Sigmoid colon (tissue), 6 donors: ENCODE measurements at regions not wholly inside any gene's neighbourhood (a gene's known extent, or its start where the extent isn't known, plus 50 kb on each side); places are given as distances from the start of the nearest gene placed in this dataset.
"Not testable (repeated sequence)": the region's sequence is repeated elsewhere in the genome, so short reads cannot be mapped to it uniquely, and the experiment has no call there.

Source experiments
- DNase-seq: peaks from one replicate; pipeline ENCODE4 v3.0.0-alpha.2; 2019
- H3K27ac ChIP-seq, 4 donors: fragments of 200-600 bp; sonication (generic); one replicate each; pipeline ENCODE4 v1.5.1; 2016 to 2019; ENCODE audit warnings: mild to moderate bottlenecking in 1 of 4
- H3K27me3 ChIP-seq, 3 donors: fragments of 200-600 bp; sonication (generic); one replicate each; pipeline ENCODE4 v1.5.1; 2019; ENCODE audit warnings: mild to moderate bottlenecking in 1 of 3
- H3K36me3 ChIP-seq, 4 donors: fragments of 200-600 bp; sonication (generic); one replicate each; pipeline ENCODE4 v1.5.1; 2016 to 2019
- H3K4me1 ChIP-seq, 4 donors: fragments of 200-600 bp; sonication (generic); one replicate each; pipeline ENCODE4 v1.5.1; 2017 to 2019
- H3K4me3 ChIP-seq, 4 donors: fragments of 200-600 bp; sonication (generic); one replicate each; pipeline ENCODE4 v1.5.1; 2017 to 2019; ENCODE audit warnings: mild to moderate bottlenecking in 2 of 4, moderate library complexity in 1 of 4
- H3K9me3 ChIP-seq, 4 donors: fragments of 200-600 bp in 3 of 4; sonication (generic) in 3 of 4; one replicate each; pipeline versions ENCODE4 v1.5.1 to v1.6.1; 2013 to 2019
- EP300 ChIP-seq, 4 donors: sonication (generic); formaldehyde crosslinking; IDR thresholded peaks; one replicate each; pipeline ENCODE4 v1.6.1; 2017; ENCODE audit warnings: antibody characterized with exemption in 4 of 4
- POLR2A ChIP-seq, 2 donors: fragments of 450-650 bp; IDR thresholded peaks; one replicate each; pipeline ENCODE4 v1.6.1; 2016; ENCODE audit warnings: antibody characterized with exemption in 2 of 2, mild to moderate bottlenecking in 2 of 2, moderate library complexity in 2 of 2
- POLR2AphosphoS5 ChIP-seq, 4 donors: sonication (generic); formaldehyde crosslinking; IDR thresholded peaks; one replicate each; pipeline ENCODE4 v1.6.1; 2017; ENCODE audit warnings: antibody characterized with exemption in 4 of 4
- WGBS, 2 donors: extraction: QIAGEN DNeasy Blood & Tissue Kit; methylation state at CpG; one replicate each; pipeline ENCODE4 v1.1.7; 2013; 5-methylcytosine and 5-hydroxymethylcytosine counted together
- intact Hi-C: fragments of 100-400 bp; cut with DNase I; formaldehyde crosslinking; loops from one replicate; pipeline ENCODE4 v1.15.1; 2023
- TF ChIP-seq, protein P1 (sequence below), 4 experiments: fragments of 450-650 bp in 3 of 4; fragments of 200-600 bp in 1 of 4; IDR thresholded peaks; one replicate each; pipeline ENCODE4 v1.5.1; 2016 to 2019; ENCODE audit warnings: antibody characterized with exemption in 4 of 4, mild to moderate bottlenecking in 3 of 4, moderate library complexity in 2 of 4
- donor health status: healthy with polysubstance abuse.
- donor health status: healthy.

DNA sequence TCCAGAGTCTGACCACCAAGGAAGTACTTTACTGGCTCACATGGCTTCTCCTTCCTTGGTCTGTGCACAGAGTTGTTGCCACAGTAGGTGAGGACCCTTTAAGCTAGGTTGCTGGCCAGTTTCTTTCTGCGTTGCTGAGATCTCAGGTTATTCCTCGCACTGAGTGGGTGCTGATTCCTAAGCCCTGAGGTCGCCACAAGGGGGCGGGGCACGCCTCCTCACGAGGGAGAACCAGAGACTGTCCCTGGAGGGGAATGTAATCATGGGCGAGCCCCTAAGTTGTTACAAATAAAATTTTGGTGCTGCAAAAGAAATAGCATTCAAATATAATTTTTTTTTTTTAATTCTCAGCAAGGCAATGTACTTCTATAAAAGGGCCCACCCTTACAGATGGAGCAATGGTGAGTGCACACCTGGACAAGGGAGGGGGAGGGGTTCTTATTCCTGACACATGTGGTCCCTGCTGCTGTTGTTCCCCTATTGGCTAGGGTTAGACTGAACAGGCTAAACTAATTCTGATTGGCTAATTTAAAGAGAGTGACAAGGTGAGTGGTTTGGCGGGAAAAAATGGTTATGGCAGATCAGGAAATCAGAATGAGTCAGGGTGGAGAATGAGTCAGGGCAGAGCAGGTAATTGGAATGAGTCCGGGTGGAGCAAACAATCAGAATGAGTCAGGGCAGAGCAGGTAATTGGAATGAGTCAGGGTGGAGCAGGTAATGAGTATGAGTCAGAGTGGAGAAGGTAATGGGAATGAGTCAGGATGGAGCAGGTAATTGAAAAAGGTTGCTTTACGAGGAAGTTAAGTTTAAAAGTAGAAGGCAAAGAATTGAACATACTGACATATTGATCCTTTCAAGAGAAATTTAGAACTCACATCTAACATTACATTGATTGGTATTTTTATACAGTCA lies 107.5 kb downstream of the VSIG4 start:
- Histone ChIP-seq H3K4me1 (no peaks in the 10 kb centered on the region), H3K36me3 (no peaks in the 10 kb centered on the region), H3K9me3 (no peaks in the 10 kb centered on the region), H3K27me3 (no peaks in the 10 kb centered on the region), H3K27ac (no peak overlapping the region), H3K4me3 (no peak overlapping the region)
- DNase-seq: no peak
- intact Hi-C loops: no loop called here
- TF ChIP-seq EP300 (IDR thresholded peaks at IDR 0.05) (no peak), POLR2AphosphoS5 (IDR thresholded peaks at IDR 0.05) (no peak), POLR2A (IDR thresholded peaks at IDR 0.05) (no peak)
- TF ChIP-seq, protein P1, sequence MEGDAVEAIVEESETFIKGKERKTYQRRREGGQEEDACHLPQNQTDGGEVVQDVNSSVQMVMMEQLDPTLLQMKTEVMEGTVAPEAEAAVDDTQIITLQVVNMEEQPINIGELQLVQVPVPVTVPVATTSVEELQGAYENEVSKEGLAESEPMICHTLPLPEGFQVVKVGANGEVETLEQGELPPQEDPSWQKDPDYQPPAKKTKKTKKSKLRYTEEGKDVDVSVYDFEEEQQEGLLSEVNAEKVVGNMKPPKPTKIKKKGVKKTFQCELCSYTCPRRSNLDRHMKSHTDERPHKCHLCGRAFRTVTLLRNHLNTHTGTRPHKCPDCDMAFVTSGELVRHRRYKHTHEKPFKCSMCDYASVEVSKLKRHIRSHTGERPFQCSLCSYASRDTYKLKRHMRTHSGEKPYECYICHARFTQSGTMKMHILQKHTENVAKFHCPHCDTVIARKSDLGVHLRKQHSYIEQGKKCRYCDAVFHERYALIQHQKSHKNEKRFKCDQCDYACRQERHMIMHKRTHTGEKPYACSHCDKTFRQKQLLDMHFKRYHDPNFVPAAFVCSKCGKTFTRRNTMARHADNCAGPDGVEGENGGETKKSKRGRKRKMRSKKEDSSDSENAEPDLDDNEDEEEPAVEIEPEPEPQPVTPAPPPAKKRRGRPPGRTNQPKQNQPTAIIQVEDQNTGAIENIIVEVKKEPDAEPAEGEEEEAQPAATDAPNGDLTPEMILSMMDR (IDR thresholded peaks at IDR 0.05): no peak
- WGBS, 2 donors: 70 to 83% methylated on average over 10 of the region's 10 CpGs

DNA sequence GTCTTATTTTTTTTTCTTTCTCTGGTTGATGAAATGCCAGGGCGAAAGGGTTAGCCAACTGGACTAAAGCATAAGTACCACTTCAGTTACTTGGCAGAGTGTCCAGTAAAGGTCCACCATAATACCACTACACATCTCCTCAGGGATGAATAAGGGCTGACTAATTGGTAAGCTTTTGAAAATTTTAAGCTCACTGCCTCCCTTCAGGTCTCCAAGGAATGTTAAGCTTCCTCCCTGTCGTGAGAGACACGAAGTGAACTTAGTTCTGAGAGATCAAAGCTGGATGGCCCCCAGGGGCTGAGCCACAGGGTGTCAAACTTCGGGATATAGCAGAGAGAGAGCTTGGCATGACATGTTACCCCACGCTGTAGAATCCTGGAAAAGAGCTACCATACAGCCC lies 111.4 kb downstream of the VSIG4 start:
- H3K36me3 ChIP-seq: no peaks in the 10 kb centered on the region
- intact Hi-C loops: no loop called here
- no peak for DNase-seq
- no peaks in the 10 kb centered on the region for H3K27me3 ChIP-seq
- no peaks in the 10 kb centered on the region for H3K4me1 ChIP-seq
- H3K9me3 ChIP-seq: no peaks in the 10 kb centered on the region
- H3K4me3 ChIP-seq: no peak overlapping the region
- 57 to 78% methylated on average over 5 of the region's 5 CpGs for WGBS, 2 donors
- no peak for TF ChIP-seq EP300 (IDR thresholded peaks at IDR 0.05)
- no peak for TF ChIP-seq POLR2AphosphoS5 (IDR thresholded peaks at IDR 0.05)
- TF ChIP-seq, protein P1 (IDR thresholded peaks at IDR 0.05): no peak
- no peak for TF ChIP-seq POLR2A (IDR thresholded peaks at IDR 0.05)
- H3K27ac ChIP-seq: no peak overlapping the region

DNA sequence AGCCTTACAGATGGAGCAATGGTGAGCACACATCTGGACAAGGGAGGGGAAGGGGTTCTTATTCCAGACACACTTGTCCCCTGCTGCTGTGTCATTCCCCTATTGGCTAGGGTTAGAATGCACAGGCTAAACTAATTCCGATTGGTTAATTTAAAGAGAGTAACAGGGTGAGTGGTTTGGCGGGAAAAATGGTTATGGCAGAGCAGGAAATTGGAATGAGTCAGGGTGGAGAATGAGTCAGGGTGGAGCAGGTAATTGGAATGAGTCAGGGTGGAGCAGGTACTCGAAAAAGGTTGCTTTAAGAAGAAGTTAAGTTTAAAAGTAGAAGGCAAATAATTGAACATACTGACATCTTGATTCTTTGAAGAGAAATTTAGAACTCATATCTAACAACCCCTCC lies 112.5 kb downstream of the VSIG4 start:
- H3K4me3 ChIP-seq, H3K27ac ChIP-seq, DNase-seq, H3K9me3 ChIP-seq, H3K4me1 ChIP-seq, H3K27me3 ChIP-seq, H3K36me3 ChIP-seq, intact Hi-C loops: not testable (repeated sequence)
- 60 to 85% methylated on average over 3 of the region's 3 CpGs for WGBS, 2 donors

DNA sequence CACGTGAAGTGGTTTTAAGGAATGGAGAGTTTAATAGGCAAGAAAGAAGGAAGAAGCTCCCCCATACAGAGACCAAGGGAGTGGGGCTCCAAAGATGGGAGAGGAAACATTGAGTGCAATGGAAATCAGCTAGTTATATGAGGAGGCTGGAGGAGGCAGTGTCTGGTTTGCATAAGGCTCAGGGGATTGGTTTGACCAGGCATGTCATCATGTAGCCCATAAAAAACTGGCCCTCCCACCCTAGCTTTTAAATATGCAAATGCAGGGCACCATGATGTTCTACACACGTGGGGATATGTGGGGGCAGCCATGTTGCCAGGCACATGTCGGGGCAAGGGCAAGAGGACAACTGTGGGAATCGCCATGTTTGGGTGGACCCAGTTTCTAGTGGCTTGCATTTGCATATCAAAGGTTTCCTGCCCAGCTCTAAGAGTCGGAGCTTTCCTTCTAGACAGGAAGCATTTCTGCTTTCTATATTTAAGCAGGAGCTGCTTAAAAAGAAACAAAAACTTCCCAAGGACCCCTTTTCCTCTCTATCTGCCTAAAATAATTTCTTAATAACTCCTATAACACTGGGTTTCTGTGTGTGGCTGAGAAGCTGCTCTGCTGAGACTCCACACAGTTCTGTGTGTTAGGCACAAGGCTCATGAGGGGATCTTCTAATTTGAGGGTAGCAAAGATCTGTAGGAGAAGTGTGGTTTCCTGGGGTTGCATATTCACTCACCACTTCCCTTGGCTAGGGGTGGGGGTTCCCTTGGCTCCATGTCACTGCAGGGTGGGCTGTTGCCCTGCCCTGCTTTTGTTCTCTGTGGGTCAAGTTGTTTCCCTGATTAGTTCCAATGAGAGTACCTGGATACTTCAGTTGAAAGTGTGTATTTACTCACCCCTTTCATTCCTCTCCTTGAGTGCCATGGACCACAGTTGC lies 113.5 kb downstream of the VSIG4 start:
- intact Hi-C loops: no loop called here
- no peaks in the 10 kb centered on the region for H3K27me3 ChIP-seq
- no peak overlapping the region for H3K4me3 ChIP-seq
- H3K27ac ChIP-seq: no peak overlapping the region
- 60 to 67% methylated on average over 5 of the region's 5 CpGs for WGBS, 2 donors
- DNase-seq: no peak
- H3K4me1 ChIP-seq: no peaks in the 10 kb centered on the region
- TF ChIP-seq POLR2AphosphoS5 (IDR thresholded peaks at IDR 0.05): no peak
- H3K9me3 ChIP-seq: no peaks in the 10 kb centered on the region
- H3K36me3 ChIP-seq: no peaks in the 10 kb centered on the region

DNA sequence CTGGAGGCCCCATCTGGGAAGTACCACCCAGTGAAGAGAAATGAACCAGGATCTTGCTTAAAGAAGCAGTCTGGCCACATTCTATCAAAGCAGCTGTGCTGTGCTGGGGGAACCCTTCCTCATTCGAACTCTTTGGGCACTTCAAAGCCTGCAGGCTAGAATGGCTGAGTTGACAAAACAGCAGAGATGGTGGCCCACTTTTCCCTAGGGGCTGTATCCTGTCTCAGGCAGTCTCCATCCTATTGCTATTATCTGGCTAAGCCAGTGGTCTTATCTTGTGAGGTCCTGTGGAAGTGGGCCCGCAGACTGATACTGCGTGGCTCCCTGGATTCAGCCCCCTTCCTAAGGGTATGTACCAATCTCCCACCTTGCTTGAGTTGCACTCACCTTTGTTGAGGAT lies 114.3 kb downstream of the VSIG4 start:
- 83 to 92% methylated on average over 3 of the region's 3 CpGs for WGBS, 2 donors
- H3K27me3 ChIP-seq: no peaks in the 10 kb centered on the region
- no peak for DNase-seq
- no peak overlapping the region for H3K27ac ChIP-seq
- intact Hi-C loops: no loop called here
- TF ChIP-seq POLR2AphosphoS5 (IDR thresholded peaks at IDR 0.05) (no peak), EP300 (IDR thresholded peaks at IDR 0.05) (no peak), POLR2A (IDR thresholded peaks at IDR 0.05) (no peak)
- TF ChIP-seq, protein P1 (IDR thresholded peaks at IDR 0.05): no peak
- H3K36me3 ChIP-seq: no peaks in the 10 kb centered on the region
- H3K4me1 ChIP-seq: no peaks in the 10 kb centered on the region
- no peaks in the 10 kb centered on the region for H3K9me3 ChIP-seq
- H3K4me3 ChIP-seq: no peak overlapping the region
